Liver (tissue), 8 donors: ENCODE measurements at regions not wholly inside any gene's neighbourhood (a gene's known extent, or its start where the extent isn't known, plus 50 kb on each side); places are given as distances from the start of the nearest gene placed in this dataset.
A peak's percentile ranks its signal among the peaks of the same experiment; 100 is the strongest.

Source experiments
- DNase-seq: peaks from one replicate; pipeline ENCODE4 v3.0.0-alpha.2; 2017; ENCODE audit warnings: low spot score
- H3K27ac ChIP-seq, 2 donors: one replicate each; pipeline ENCODE4 v1.7.0; 2013; ENCODE audit warnings: inconsistent platforms in 2 of 2, low read length in 2 of 2, control low read depth in 1 of 2, low read depth in 1 of 2, mild to moderate bottlenecking in 1 of 2
- H3K27me3 ChIP-seq, 4 donors: one replicate each; pipeline versions ENCODE4 v1.6.1 to v1.7.0; 2013; ENCODE audit warnings: low read length in 3 of 4, inconsistent platforms in 1 of 4, mild to moderate bottlenecking in 1 of 4, moderate library complexity in 1 of 4; ENCODE audit not compliant: control insufficient read depth in 4 of 4, insufficient read depth in 4 of 4
- H3K36me3 ChIP-seq, 4 donors: one replicate each; pipeline versions ENCODE4 v1.6.1 to v1.7.0; 2013; ENCODE audit warnings: low read length in 3 of 4, mild to moderate bottlenecking in 3 of 4, low read depth in 1 of 4, moderate library complexity in 1 of 4; ENCODE audit not compliant: control insufficient read depth in 4 of 4, insufficient read depth in 3 of 4
- H3K4me1 ChIP-seq, 4 donors: one replicate each; pipeline versions ENCODE4 v1.6.1 to v1.7.0; 2013; ENCODE audit warnings: low read length in 3 of 4, mild to moderate bottlenecking in 3 of 4, moderate library complexity in 1 of 4; ENCODE audit not compliant: control insufficient read depth in 4 of 4, insufficient read depth in 4 of 4
- H3K4me3 ChIP-seq, 3 donors: one replicate each; pipeline versions ENCODE4 v1.6.1 to v1.7.0; 2013; ENCODE audit warnings: low read length in 3 of 3, control low read depth in 1 of 3, low read depth in 1 of 3, mild to moderate bottlenecking in 1 of 3
- H3K9ac ChIP-seq, 2 donors: one replicate each; pipeline ENCODE4 v1.7.0; 2013; ENCODE audit warnings: low read length in 2 of 2, mild to moderate bottlenecking in 2 of 2, moderate library complexity in 2 of 2, control low read depth in 1 of 2, low read depth in 1 of 2
- H3K9me3 ChIP-seq, 4 donors: one replicate each; pipeline versions ENCODE4 v1.6.1 to v1.7.0; 2013; ENCODE audit warnings: low read length in 3 of 4; ENCODE audit not compliant: control insufficient read depth in 4 of 4
- CTCF ChIP-seq: fragments of 150-350 bp; IDR thresholded peaks from 2 replicates; pipeline ENCODE4 v1.5.1; 2017; ENCODE audit warnings: improper control_type of control experiment, low read depth, low read length; ENCODE audit not compliant: missing input control
- EGR1 ChIP-seq, 2 donors: IDR thresholded peaks; 2 replicates each; pipeline ENCODE4 v1.6.1; 2016 to 2018; ENCODE audit warnings: antibody characterized with exemption in 2 of 2, low read depth in 2 of 2
- FOXA1 ChIP-seq: IDR thresholded peaks from 2 replicates; pipeline ENCODE4 v1.6.1; 2016; ENCODE audit warnings: antibody characterized with exemption
- FOXA2 ChIP-seq: IDR thresholded peaks from 2 replicates; pipeline ENCODE4 v1.6.1; 2016; ENCODE audit warnings: antibody characterized with exemption
- GABPA ChIP-seq, 2 donors: IDR thresholded peaks in 1 of 2; conservative IDR thresholded peaks in 1 of 2; 2 replicates each; pipeline ENCODE4 v1.6.1; 2016; ENCODE audit warnings: antibody characterized with exemption in 2 of 2, mild to moderate bottlenecking in 1 of 2, moderate library complexity in 1 of 2
- HNF4A ChIP-seq, 2 donors: conservative IDR thresholded peaks; 2 replicates each; pipeline ENCODE4 v1.6.1; 2016; ENCODE audit warnings: antibody characterized with exemption in 2 of 2, mild to moderate bottlenecking in 2 of 2
- HNF4G ChIP-seq: IDR thresholded peaks from 2 replicates; pipeline ENCODE4 v1.6.1; 2016; ENCODE audit warnings: antibody characterized with exemption
- NR2F2 ChIP-seq: IDR thresholded peaks from 2 replicates; pipeline ENCODE4 v1.6.1; 2016; ENCODE audit warnings: antibody characterized with exemption
- RAD21 ChIP-seq, 2 donors: IDR thresholded peaks; 2 replicates each; pipeline ENCODE4 v1.6.1; 2016; ENCODE audit warnings: antibody characterized with exemption in 2 of 2, mild to moderate bottlenecking in 2 of 2
- REST ChIP-seq: IDR thresholded peaks from 2 replicates; pipeline ENCODE4 v1.6.1; 2016; ENCODE audit warnings: antibody characterized with exemption, mild to moderate bottlenecking
- SP1 ChIP-seq: IDR thresholded peaks from 2 replicates; pipeline ENCODE4 v1.6.1; 2018; ENCODE audit warnings: antibody characterized with exemption, mild to moderate bottlenecking
- TAF1 ChIP-seq: conservative IDR thresholded peaks from 2 replicates; pipeline ENCODE4 v1.6.1; 2016; ENCODE audit warnings: antibody characterized with exemption, mild to moderate bottlenecking
- YY1 ChIP-seq: IDR thresholded peaks from 2 replicates; pipeline ENCODE4 v1.6.1; 2016; ENCODE audit warnings: antibody characterized with exemption, mild to moderate bottlenecking
- WGBS: extraction: QIAGEN DNeasy Blood & Tissue Kit; methylation state at CpG from one replicate; pipeline ENCODE4 v1.1.7; 2013; 5-methylcytosine and 5-hydroxymethylcytosine counted together
- TF ChIP-seq, protein P1 (sequence below): IDR thresholded peaks from 2 replicates; pipeline ENCODE4 v1.6.1; 2016; ENCODE audit warnings: antibody characterized with exemption
- TF ChIP-seq, protein P2 (sequence below): IDR thresholded peaks from 2 replicates; pipeline ENCODE4 v1.6.1; 2016; ENCODE audit warnings: antibody characterized with exemption
- TF ChIP-seq, protein P3 (sequence below): IDR thresholded peaks from 2 replicates; pipeline ENCODE4 v1.6.1; 2016; ENCODE audit warnings: antibody characterized with exemption
- donor health status: healthy.
- donor health status: healthy.
- donor health status: healthy.
- donor health status: healthy.
- donor health status: healthy.

- no peak overlapping the region for H3K27ac ChIP-seq
- no peak overlapping the region for H3K9ac ChIP-seq
- TF ChIP-seq FOXA1 (no peak), YY1 (no peak), REST (no peak), SP1 (no peak), HNF4A (conservative IDR thresholded peaks at IDR 0.05) (no peak), FOXA2 (no peak), NR2F2 (no peak), TAF1 (no peak), GABPA (IDR thresholded peaks at IDR 0.05 in 1 of 2, conservative IDR thresholded peaks at IDR 0.05 in 1 of 2) (no peak), HNF4G (no peak)
- TF ChIP-seq, protein P1, sequence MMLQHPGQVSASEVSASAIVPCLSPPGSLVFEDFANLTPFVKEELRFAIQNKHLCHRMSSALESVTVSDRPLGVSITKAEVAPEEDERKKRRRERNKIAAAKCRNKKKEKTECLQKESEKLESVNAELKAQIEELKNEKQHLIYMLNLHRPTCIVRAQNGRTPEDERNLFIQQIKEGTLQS, result no peak
- H3K36me3 ChIP-seq, result no peaks in the 10 kb centered on the region
- WGBS, result 97% methylated on average over 1 of the region's 1 CpG
- H3K9me3 ChIP-seq, result no peaks in the 10 kb centered on the region
- no peak overlapping the region for H3K4me3 ChIP-seq
- no peak for DNase-seq
- H3K27me3 ChIP-seq, result no peaks in the 10 kb centered on the region
- peaks cover 0 to 3% (median 0%) of the 10 kb centered on the region in 4 donors for H3K4me1 ChIP-seq
Observed at GRCh38 chr3:31445701-31446100, 87.0 kb upstream of the STT3B start.

DNA sequence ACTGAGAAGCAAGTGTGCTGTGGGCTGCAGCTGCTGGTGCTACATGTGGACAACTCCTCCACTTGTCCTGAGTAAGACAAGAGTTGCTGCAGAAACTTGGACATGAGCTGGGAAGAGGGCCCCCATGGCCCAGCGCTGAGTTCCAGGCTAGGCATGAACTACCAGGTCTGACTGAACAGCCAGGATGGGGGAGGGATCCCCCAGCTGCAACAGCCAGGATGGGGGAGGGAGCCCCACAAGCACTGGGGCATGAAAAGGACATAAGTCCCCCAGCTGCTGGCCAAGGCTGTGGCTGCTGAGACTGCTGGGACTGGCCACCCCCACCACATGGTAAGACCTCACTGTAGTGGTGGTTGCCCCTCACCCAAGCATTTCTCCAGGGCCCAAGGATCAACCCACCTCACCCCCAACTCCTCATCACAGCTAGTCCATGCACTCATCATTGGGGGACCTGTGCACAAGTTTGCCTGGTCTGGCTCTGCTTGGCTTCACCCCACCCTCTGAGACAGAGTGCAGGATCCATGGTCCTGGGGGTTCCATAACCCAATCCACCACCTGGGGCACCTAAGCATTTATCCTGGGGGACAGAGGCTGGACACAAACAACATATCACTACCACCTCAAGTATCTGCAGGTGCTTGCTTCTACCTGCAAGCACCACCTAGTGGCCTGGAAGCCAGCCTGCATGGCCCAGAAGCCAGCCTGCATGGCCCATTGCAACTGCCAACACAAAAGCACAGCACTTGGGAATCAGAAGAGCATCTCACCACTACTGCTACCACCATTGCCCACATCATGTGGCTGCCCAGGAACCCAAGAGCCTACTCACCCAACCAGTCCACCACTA is 84.5 kb upstream of the STT3B start:
- H3K9me3 ChIP-seq, result no peaks in the 10 kb centered on the region
- H3K4me3 ChIP-seq, result no peak overlapping the region
- DNase-seq, result no peak
- no peak overlapping the region for H3K9ac ChIP-seq
- no peaks in the 10 kb centered on the region for H3K27me3 ChIP-seq
- no peak for TF ChIP-seq GABPA (IDR thresholded peaks at IDR 0.05 in 1 of 2, conservative IDR thresholded peaks at IDR 0.05 in 1 of 2)
- TF ChIP-seq NR2F2, result no peak
- peak; percentile 63 for TF ChIP-seq CTCF
- peak; percentile 75 to 90 for TF ChIP-seq RAD21 (IDR thresholded peaks at IDR 0.05)
- TF ChIP-seq TAF1, result no peak
- TF ChIP-seq HNF4A (conservative IDR thresholded peaks at IDR 0.05), result no peak
- no peak for TF ChIP-seq EGR1 (IDR thresholded peaks at IDR 0.05; ENCODE audit: low read depth in 2 of 2)
- TF ChIP-seq, protein P2, sequence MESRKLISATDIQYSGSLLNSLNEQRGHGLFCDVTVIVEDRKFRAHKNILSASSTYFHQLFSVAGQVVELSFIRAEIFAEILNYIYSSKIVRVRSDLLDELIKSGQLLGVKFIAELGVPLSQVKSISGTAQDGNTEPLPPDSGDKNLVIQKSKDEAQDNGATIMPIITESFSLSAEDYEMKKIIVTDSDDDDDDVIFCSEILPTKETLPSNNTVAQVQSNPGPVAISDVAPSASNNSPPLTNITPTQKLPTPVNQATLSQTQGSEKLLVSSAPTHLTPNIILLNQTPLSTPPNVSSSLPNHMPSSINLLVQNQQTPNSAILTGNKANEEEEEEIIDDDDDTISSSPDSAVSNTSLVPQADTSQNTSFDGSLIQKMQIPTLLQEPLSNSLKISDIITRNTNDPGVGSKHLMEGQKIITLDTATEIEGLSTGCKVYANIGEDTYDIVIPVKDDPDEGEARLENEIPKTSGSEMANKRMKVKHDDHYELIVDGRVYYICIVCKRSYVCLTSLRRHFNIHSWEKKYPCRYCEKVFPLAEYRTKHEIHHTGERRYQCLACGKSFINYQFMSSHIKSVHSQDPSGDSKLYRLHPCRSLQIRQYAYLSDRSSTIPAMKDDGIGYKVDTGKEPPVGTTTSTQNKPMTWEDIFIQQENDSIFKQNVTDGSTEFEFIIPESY, result no peak
- TF ChIP-seq, protein P3, sequence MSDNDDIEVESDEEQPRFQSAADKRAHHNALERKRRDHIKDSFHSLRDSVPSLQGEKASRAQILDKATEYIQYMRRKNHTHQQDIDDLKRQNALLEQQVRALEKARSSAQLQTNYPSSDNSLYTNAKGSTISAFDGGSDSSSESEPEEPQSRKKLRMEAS, result no peak
- TF ChIP-seq SP1, result no peak
- TF ChIP-seq, protein P1, result no peak
- peaks cover 0 to 2% (median 0%) of the 10 kb centered on the region in 4 donors for H3K4me1 ChIP-seq
- H3K36me3 ChIP-seq, result no peaks in the 10 kb centered on the region
- 100% methylated on average over 1 of the region's 1 CpG for WGBS
- H3K27ac ChIP-seq, result no peak overlapping the region
